K562 (cell line): ENCODE measurements at regions not wholly inside any gene's neighbourhood (a gene's known extent, or its start where the extent isn't known, plus 50 kb on each side); places are given as distances from the start of the nearest gene placed in this dataset.

Experiments
- ESRRA ChIP-seq: fragments of 450-650 bp; IDR thresholded peaks from 2 replicates; pipeline ENCODE4 v1.6.1; 2014; ENCODE audit warnings: low read depth, mild to moderate bottlenecking, moderate library complexity, borderline replicate concordance
- JUNB ChIP-seq: fragments of 450-650 bp; formaldehyde crosslinking; conservative IDR thresholded peaks from 2 replicates; pipeline ENCODE4 v1.4.0; 2020; ENCODE audit warnings: mild to moderate bottlenecking
- LEF1 ChIP-seq: fragments of 450-650 bp; IDR thresholded peaks from 2 replicates; pipeline ENCODE4 v1.6.1; 2016; ENCODE audit warnings: mild to moderate bottlenecking
- MCM2 ChIP-seq: fragments of 450-650 bp; IDR thresholded peaks from 2 replicates; pipeline ENCODE4 v1.6.1; 2017; ENCODE audit warnings: low read depth, mild to moderate bottlenecking
- MYC ChIP-seq, 2 experiments: fragments of 250-450 bp in 1 of 2; sonication (Bioruptor Pico) in 1 of 2; IDR thresholded peaks; 2 replicates each; pipeline versions ENCODE4 v1.5.1 to v1.6.1; 2012 to 2021; ENCODE audit warnings: low read depth in 2 of 2, borderline replicate concordance in 1 of 2, improper control_type of control experiment in 1 of 2, low read length in 1 of 2, mild to moderate bottlenecking in 1 of 2, moderate library complexity in 1 of 2
- TCF3 ChIP-seq: sonication (generic); formaldehyde crosslinking; IDR thresholded peaks from 2 replicates; pipeline ENCODE4 v1.4.0; 2020; ENCODE audit warnings: mild to moderate bottlenecking, missing genetic modification reagents
- ZC3H8 ChIP-seq: fragments of 450-650 bp; IDR thresholded peaks from 2 replicates; pipeline ENCODE4 v1.6.1; 2017
- ZNF507 ChIP-seq: conservative IDR thresholded peaks from 2 replicates; pipeline ENCODE4 v1.6.1; 2017; ENCODE audit warnings: missing genetic modification characterization, missing compliant biosample characterization
- TF ChIP-seq, protein P1 (sequence below), 3 experiments: IDR thresholded peaks in 2 of 3; conservative IDR thresholded peaks in 1 of 3; 2 replicates each; pipeline ENCODE4 v1.5.1; 2011 to 2012; ENCODE audit warnings: low read length in 3 of 3, mild to moderate bottlenecking in 3 of 3, control low read depth in 2 of 3, improper control_type of control experiment in 1 of 3, inconsistent platforms in 1 of 3, low read depth in 1 of 3, mixed read lengths in 1 of 3, moderate library complexity in 1 of 3; ENCODE audit not compliant: insufficient read depth in 2 of 3

DNA sequence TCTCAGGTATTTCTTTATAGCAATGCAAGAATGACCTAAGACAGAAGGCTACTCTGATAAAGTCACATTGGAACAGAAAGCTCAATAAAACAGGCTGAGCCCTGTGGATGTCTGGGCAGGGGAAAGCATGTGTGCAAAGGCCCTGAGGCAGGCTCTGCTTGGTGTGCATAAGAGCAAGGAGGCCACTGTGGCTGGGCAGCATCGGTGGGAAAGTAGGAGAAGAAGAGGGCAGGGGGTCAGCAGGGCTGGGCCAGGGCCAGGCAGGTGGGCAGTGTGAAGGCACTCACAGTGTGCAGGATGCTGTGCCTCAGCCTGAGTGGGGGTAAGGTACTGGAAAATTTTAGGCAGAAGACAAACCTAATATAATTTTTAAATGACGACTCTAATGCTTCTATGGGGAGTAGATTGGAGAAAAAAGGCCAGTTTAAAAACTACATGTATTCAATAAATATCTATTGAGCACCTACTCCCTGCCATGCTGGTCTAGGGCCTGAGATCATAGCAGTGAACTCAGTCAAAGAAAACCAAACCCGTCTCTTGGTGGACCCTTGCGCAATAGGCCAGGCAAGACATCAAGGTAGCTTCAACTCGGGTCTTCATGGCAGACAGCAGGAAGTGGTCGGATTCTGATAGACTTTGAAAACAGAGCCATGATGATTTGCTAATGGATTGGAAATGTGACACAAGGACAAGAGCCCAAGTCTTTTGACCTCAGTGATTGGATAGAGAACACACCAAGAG is 572.3 kb downstream of the TCERG1L start:
- TF ChIP-seq ZNF507 (tag) (no peak), TCF3 (CRISPR knock-in tag) (no peak), ZC3H8 (no peak), MCM2 (no peak), JUNB (CRISPR knock-in tag) (no peak), ESRRA (no peak), MYC (IDR thresholded peaks at IDR 0.05; ENCODE audit: low read depth, low read length) (no peak), MYC (CRISPR knock-in tag; IDR thresholded peaks at IDR 0.05; ENCODE audit: borderline replicate concordance, low read depth) (no peak), LEF1 (no peak)
- TF ChIP-seq, protein P1, sequence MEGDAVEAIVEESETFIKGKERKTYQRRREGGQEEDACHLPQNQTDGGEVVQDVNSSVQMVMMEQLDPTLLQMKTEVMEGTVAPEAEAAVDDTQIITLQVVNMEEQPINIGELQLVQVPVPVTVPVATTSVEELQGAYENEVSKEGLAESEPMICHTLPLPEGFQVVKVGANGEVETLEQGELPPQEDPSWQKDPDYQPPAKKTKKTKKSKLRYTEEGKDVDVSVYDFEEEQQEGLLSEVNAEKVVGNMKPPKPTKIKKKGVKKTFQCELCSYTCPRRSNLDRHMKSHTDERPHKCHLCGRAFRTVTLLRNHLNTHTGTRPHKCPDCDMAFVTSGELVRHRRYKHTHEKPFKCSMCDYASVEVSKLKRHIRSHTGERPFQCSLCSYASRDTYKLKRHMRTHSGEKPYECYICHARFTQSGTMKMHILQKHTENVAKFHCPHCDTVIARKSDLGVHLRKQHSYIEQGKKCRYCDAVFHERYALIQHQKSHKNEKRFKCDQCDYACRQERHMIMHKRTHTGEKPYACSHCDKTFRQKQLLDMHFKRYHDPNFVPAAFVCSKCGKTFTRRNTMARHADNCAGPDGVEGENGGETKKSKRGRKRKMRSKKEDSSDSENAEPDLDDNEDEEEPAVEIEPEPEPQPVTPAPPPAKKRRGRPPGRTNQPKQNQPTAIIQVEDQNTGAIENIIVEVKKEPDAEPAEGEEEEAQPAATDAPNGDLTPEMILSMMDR (IDR thresholded peaks at IDR 0.05 in 2 of 3, conservative IDR thresholded peaks at IDR 0.05 in 1 of 3; ENCODE audit: insufficient read depth in 2 of 3, low read depth in 1 of 3, low read length in 3 of 3): no peak
